ENCODE measurements at regions not wholly inside any gene's neighbourhood (a gene's known extent, or its start where the extent isn't known, plus 50 kb on each side); places are given as distances from the start of the nearest gene placed in this dataset.

DNA sequence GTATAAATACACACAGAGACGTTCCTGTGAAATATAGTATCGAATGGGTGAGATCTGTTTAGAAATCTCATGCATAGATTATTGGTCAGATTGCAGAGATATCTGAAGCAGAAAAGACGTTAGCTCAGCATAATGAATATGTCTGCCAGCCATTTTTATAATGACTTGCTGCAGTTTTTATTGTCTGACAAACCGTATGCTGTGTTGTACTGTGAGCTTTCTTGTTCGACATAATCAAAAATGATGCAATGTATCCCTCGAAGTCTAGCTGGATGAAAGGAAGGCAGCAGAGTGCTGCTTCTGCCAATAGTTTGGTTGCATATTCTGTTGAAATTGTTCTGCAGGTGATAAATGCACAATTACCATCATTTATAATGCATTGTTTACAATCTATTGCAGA is 514.9 kb upstream of the ARRDC3 start:
- DNase-seq = no peak
- Mint-ChIP-seq H3K36me3 (no peaks in the 10 kb centered on the region), H3K9me3 (peaks cover 4 to 18% (median 5%) of the 10 kb centered on the region in 6 donors), H3K27me3 (ENCODE audit: low read depth in 3 of 3) (peaks cover 0 to 3% (median 0%) of the 10 kb centered on the region in 3 donors), H3K27ac (no peak overlapping the region), H3K4me1 (no peaks in the 10 kb centered on the region), H3K4me3 (no peak overlapping the region)

DNA sequence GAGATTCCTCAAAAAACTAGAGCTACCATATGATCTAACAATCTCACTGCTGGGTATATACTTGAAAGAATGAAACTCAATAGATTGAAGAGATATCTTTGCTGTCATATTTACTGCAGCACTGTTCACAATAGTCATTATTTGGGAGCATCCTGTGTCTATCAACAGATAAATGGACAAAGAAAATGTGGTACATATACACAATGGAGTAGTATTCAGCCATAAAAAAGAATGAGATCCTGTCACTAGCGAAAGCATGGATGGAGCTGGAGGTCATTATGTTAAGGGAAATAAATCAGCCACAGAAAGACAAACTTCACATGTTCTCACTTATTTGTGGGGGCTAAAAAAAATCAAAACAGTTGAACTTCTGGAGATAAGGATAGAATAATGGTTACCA is 505.7 kb upstream of the ARRDC3 start:
- no peak overlapping the region for H3K4me3 Mint-ChIP-seq
- no peak for DNase-seq
- no peaks in the 10 kb centered on the region for H3K27me3 Mint-ChIP-seq (ENCODE audit: low read depth in 3 of 3)
- H3K27ac Mint-ChIP-seq = no peak overlapping the region
- no peaks in the 10 kb centered on the region for H3K4me1 Mint-ChIP-seq
- no peaks in the 10 kb centered on the region for H3K36me3 Mint-ChIP-seq
- H3K9me3 Mint-ChIP-seq = peaks cover 2 to 23% (median 6%) of the 10 kb centered on the region in 6 donors

DNA sequence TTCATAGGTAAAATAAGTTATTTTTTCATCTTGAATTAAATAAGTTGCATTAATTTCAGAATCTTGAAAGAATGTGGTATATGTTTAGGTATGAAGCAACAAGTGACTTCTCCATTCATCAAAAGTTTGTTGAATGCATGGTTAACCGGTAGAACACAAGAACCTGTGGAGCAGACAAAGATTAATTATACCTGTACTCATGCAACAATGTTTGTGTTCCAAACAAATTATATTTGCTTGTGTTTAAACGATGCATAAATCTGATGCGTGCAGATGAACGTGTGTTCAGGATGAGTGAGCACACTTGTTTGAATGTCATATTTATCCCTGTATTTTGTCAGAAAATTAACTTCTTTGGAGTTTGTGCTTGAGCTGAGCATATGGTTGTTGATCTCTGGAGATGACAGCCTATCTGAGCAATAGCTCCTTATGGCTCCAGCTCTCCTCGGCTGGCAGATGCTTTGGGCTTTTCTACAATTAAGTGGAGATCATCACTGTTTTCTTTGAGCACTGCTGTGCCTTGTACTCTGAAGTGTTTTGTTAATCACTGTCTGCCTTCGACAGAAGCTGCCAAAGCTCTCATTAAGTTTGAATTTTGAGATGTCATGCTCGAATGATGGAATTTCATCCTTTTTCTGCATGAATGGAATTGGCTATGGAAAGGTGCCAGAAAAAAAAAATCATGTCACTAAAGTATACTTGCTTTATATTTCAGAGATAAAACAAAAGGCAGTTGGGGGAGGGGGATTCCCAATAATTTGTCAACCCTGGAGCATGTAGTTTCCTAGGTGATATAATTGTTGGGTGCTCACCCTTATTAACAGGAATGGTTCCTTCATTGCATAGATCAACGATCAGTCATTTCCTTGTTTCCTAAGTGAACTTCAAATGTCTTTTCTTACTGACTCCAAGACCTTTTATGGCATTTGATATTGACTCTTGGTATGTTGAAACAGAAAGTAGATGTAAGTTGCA is 502.5 kb upstream of the ARRDC3 start:
- no peaks in the 10 kb centered on the region for H3K27me3 Mint-ChIP-seq (ENCODE audit: low read depth in 3 of 3)
- H3K9me3 Mint-ChIP-seq = peaks cover 0 to 15% (median 8%) of the 10 kb centered on the region in 6 donors
- H3K27ac Mint-ChIP-seq = no peak overlapping the region
- no peak for DNase-seq
- H3K36me3 Mint-ChIP-seq = peaks cover 0 to 2% (median 0%) of the 10 kb centered on the region in 3 donors
- H3K4me1 Mint-ChIP-seq = no peaks in the 10 kb centered on the region
- H3K4me3 Mint-ChIP-seq = no peak overlapping the region

DNA sequence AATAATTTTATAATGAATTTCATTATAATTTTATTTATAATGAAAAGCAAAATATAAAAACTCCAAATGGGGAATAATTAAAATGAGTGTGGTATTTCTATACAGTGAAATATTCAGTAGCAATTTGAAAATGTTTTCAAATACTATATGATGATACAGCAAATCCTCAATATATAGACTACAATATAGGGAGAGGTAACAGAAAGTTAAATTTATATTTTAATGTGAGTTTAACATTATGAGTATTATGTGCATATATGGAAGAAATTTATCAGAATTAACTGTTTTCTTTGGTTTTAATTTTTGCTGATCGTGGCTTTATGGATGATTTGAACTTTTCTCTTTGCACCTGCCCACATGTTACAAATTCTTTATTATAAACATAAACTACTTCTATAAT is 500.9 kb upstream of the ARRDC3 start:
- no peaks in the 10 kb centered on the region for H3K27me3 Mint-ChIP-seq (ENCODE audit: low read depth in 3 of 3)
- no peak overlapping the region for H3K27ac Mint-ChIP-seq
- peaks cover 0 to 4% (median 0%) of the 10 kb centered on the region in 3 donors for H3K36me3 Mint-ChIP-seq
- peaks cover 0 to 24% (median 11%) of the 10 kb centered on the region in 6 donors for H3K9me3 Mint-ChIP-seq
- no peaks in the 10 kb centered on the region for H3K4me1 Mint-ChIP-seq
- DNase-seq = no peak
- H3K4me3 Mint-ChIP-seq = no peak overlapping the region

DNA sequence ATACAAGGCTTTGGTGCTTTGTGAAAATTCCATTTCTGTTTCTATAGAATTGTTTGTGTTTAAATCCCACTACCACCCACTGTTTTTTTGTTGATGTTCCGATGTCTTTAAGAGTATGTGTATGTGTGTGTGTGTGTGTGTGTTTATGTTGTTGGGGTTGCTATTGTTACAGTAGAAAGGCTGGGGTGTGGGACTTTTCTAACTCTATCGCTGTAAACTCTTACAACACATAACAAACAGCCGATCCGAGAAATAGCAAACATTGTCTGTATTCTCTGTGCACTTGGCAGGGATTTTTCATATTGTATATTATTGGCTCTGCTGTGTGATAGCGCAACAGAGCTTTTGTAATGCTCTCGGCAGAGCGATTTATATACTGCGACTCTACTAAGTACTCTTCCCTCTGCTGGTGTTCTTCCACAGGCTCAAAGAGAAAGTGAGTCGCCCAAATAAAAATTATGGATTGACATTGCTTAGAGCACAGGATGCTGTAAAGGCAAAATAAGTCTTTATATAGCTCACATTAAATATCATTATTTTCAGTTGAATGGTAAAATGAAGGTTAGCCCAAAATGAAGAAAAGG is 492.2 kb upstream of the ARRDC3 start:
- no peak for DNase-seq
- peaks cover 0 to 21% (median 6%) of the 10 kb centered on the region in 6 donors for H3K9me3 Mint-ChIP-seq
- no peaks in the 10 kb centered on the region for H3K36me3 Mint-ChIP-seq
- H3K4me1 Mint-ChIP-seq = no peaks in the 10 kb centered on the region
- H3K27ac Mint-ChIP-seq = no peak overlapping the region
- H3K4me3 Mint-ChIP-seq = no peak overlapping the region
- peaks cover 0 to 4% (median 2%) of the 10 kb centered on the region in 3 donors for H3K27me3 Mint-ChIP-seq (ENCODE audit: low read depth in 3 of 3)

DNA sequence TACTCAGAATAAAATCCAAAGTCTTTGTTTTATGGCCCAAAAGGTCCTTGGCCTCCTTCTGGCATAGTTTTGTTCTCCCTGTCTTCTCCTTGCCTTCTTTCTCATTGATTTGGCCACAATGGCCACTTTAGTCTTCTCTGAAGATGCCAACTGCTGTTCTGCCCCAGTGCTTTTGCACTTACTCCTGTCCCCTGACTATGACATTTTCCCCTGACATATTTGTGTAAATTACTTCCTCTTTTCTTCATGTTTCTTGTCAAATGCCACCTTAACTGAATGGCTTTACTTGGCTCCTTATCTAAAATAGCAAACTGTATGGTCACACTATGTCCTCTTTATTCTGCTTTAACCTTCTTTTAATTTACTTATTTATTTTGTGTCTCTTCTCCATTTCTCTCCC is 484.7 kb upstream of the ARRDC3 start:
- peaks cover 0 to 4% (median 0%) of the 10 kb centered on the region in 3 donors for H3K27me3 Mint-ChIP-seq (ENCODE audit: low read depth in 3 of 3)
- H3K27ac Mint-ChIP-seq = no peak overlapping the region
- H3K36me3 Mint-ChIP-seq = no peaks in the 10 kb centered on the region
- no peaks in the 10 kb centered on the region for H3K4me1 Mint-ChIP-seq
- H3K4me3 Mint-ChIP-seq = no peak overlapping the region
- DNase-seq = no peak
- H3K9me3 Mint-ChIP-seq = peaks cover 0 to 15% (median 5%) of the 10 kb centered on the region in 6 donors

DNA sequence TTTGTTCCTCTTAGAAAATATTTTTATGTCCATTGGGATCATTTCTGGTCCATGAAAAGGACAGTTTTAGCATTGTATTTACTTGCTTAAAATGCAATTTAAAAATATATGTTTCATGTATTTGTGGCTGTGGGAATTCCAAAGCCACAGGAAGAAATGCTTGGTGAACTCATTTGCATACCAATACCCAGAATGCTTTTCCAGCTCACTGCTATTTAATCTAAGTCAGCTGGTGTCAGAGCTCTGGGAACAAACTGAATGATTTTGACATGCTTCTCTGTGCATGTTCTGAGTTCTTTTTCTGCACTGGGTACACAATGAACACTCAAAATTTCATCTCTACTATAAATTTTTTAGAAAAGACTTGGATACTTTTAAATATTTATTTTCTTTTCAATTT is 482.8 kb upstream of the ARRDC3 start:
- no peak overlapping the region for H3K27ac Mint-ChIP-seq
- no peaks in the 10 kb centered on the region for H3K4me1 Mint-ChIP-seq
- peaks cover 0 to 22% (median 3%) of the 10 kb centered on the region in 6 donors for H3K9me3 Mint-ChIP-seq
- DNase-seq = no peak
- H3K36me3 Mint-ChIP-seq = no peaks in the 10 kb centered on the region
- H3K27me3 Mint-ChIP-seq (ENCODE audit: low read depth in 3 of 3) = peaks cover 0 to 4% (median 0%) of the 10 kb centered on the region in 3 donors
- H3K4me3 Mint-ChIP-seq = no peak overlapping the region

DNA sequence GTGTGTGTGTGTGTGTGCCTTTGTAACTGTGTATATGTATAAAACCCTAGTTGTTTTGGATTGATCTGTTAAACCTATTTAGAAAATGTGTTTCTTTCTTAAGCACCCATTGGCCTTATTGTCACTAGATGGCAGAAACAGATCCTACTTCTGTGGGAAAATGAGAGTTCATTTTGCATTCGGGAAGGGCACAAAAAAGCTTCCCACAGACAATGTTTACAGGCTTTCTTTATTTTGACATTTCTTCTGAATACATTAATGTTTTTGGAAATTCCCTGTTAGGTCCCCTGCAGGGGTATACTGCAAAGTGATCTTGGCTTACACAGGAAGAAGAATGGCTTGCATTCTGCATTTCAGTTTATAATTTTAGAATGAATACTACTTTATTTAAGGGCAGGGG is 481.8 kb upstream of the ARRDC3 start:
- Mint-ChIP-seq H3K27ac (no peak overlapping the region), H3K9me3 (peaks cover 0 to 17% (median 3%) of the 10 kb centered on the region in 6 donors), H3K4me1 (no peaks in the 10 kb centered on the region), H3K27me3 (ENCODE audit: low read depth in 3 of 3) (peaks cover 0 to 3% (median 0%) of the 10 kb centered on the region in 3 donors), H3K36me3 (no peaks in the 10 kb centered on the region), H3K4me3 (no peak overlapping the region)
- no peak for DNase-seq

DNA sequence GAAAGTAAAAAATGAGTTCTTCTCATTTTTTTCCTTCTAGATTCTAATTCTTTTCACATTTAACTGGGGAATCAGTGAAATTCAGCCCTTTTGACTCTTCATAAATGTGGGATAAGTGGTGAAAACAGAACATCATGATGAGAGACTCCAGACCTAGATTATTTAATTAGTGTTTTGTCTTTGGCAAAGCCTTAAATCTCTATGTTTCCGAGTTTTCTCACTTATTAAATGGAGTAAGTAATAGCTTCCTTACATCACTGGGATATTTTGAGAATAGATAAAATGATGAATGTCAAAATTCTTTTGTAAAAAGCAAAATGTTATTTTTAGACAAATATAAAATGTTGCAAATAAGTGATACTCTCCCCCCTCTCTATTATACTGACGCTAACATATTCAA is 468.6 kb upstream of the ARRDC3 start:
- Mint-ChIP-seq H3K27me3 (ENCODE audit: low read depth in 3 of 3) (peaks cover 0 to 2% (median 2%) of the 10 kb centered on the region in 3 donors), H3K36me3 (no peaks in the 10 kb centered on the region), H3K4me1 (no peaks in the 10 kb centered on the region), H3K4me3 (no peak overlapping the region), H3K9me3 (peaks cover 0 to 4% (median 0%) of the 10 kb centered on the region in 6 donors), H3K27ac (no peak overlapping the region)
- no peak for DNase-seq

DNA sequence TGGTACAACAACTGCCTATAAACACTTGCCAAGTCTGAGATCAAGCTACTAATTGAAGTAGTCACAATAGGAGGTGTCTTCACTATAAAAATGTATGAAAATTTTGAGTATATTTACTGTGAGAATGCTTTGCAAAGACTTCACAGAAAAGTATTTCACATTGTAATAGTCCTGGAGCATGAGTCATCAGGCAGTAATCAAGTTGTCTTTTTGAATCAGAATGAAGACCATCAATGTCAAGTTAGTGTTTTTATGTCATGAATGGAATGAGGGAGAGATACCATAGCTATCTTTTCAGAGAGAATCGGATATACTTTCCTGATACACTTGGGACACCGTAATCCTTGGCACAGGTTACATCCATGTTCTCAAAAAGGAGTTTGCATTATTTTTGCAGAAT is 466.9 kb upstream of the ARRDC3 start:
- no peak for DNase-seq
- Mint-ChIP-seq H3K4me3 (no peak overlapping the region), H3K36me3 (no peaks in the 10 kb centered on the region), H3K9me3 (peaks cover 0 to 4% (median 0%) of the 10 kb centered on the region in 6 donors), H3K27me3 (ENCODE audit: low read depth in 3 of 3) (peaks cover 0 to 2% (median 2%) of the 10 kb centered on the region in 3 donors), H3K27ac (no peak overlapping the region), H3K4me1 (no peaks in the 10 kb centered on the region)

DNA sequence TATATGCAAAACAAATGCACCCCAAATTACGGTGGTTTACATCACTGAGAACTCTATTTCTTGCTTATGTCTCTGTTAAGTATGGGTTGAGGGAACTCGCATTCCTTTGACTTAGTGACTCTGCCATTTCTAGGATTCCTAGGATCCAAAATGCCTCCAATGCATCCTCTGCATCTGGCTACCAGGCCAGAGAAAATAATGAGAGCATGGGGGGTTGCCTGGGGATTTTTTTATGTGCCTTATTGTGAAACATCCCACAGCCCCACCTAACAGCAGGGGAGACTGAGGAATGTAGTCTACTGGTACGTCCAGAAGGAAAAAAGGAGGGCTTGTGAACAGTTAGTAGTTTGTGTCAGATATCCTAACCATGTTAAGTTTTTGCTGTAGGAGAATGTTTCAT is 466.0 kb upstream of the ARRDC3 start:
- H3K4me3 Mint-ChIP-seq = no peak overlapping the region
- peaks cover 0 to 2% (median 2%) of the 10 kb centered on the region in 3 donors for H3K27me3 Mint-ChIP-seq (ENCODE audit: low read depth in 3 of 3)
- H3K4me1 Mint-ChIP-seq = no peaks in the 10 kb centered on the region
- no peak overlapping the region for H3K27ac Mint-ChIP-seq
- no peaks in the 10 kb centered on the region for H3K36me3 Mint-ChIP-seq
- H3K9me3 Mint-ChIP-seq = peaks cover 0 to 4% (median 0%) of the 10 kb centered on the region in 6 donors
- no peak for DNase-seq

DNA sequence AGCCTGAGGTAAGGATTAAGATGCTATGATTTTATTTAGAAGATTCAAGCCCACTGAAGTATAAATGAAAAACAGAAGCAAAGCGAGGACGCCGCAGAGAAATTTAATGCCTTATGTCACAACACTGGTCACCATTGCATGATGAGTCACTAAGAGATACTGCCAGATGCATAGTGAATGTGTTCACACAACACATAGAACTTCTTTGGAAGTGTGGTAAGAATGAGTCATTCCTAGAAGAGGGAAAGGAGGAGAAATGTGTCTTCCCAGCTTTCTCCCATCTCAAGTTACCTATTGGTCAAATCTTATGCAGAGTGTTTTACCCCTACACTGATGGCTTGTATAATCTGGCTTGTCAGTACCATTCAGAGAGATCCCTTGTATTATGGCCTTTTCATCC is 465.3 kb upstream of the ARRDC3 start:
- Mint-ChIP-seq H3K4me1 (no peaks in the 10 kb centered on the region), H3K27ac (no peak overlapping the region), H3K27me3 (ENCODE audit: low read depth in 3 of 3) (peaks cover 0 to 2% (median 2%) of the 10 kb centered on the region in 3 donors), H3K36me3 (no peaks in the 10 kb centered on the region), H3K9me3 (peaks cover 0 to 4% (median 0%) of the 10 kb centered on the region in 6 donors), H3K4me3 (no peak overlapping the region)
- DNase-seq = no peak

DNA sequence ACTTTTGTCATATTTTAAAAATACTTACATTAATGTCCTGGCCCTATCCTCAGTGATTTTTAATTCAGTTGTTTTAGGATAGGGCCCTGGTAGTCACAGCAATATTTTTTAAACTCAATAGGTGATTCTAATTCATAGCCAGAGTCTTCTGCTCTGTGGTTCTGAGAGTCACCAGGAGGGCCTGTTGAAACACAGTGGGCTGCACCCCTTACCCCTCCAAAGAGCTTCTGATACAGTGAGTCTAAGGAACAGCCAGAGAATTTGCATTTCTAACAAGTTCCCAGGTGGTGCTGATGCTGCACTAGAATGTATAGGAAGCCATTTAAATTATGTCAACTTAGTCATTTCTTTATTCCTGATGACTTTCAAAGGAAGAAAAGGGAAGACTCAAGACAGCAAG is 458.3 kb upstream of the ARRDC3 start:
- H3K9me3 Mint-ChIP-seq = peaks cover 0 to 2% (median 0%) of the 10 kb centered on the region in 6 donors
- H3K27ac Mint-ChIP-seq = no peak overlapping the region
- no peak for DNase-seq
- no peaks in the 10 kb centered on the region for H3K27me3 Mint-ChIP-seq (ENCODE audit: low read depth in 3 of 3)
- no peaks in the 10 kb centered on the region for H3K36me3 Mint-ChIP-seq
- H3K4me1 Mint-ChIP-seq = no peaks in the 10 kb centered on the region
- H3K4me3 Mint-ChIP-seq = no peak overlapping the region

DNA sequence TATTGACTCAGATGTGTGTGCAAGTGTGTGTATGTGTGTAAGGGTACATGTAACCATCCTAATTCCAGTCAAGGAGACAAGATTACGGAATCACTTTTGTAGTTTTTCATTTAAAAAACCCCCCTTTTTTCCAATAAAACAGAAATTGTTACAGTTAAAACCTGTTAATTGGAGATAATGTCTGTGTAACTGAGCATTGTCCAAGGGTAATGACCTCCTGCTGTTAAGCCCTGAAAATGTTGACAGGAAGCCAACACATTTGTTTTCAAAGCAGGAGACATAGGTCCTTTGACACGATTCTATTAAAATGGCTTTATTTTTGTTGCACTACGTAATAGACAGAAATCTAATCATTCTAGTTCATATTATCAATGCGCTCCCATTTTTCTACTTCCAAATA is 457.3 kb upstream of the ARRDC3 start:
- H3K4me1 Mint-ChIP-seq = no peaks in the 10 kb centered on the region
- H3K27ac Mint-ChIP-seq = no peak overlapping the region
- DNase-seq = no peak
- H3K4me3 Mint-ChIP-seq = no peak overlapping the region
- H3K36me3 Mint-ChIP-seq = no peaks in the 10 kb centered on the region
- H3K9me3 Mint-ChIP-seq = peaks cover 0 to 2% (median 0%) of the 10 kb centered on the region in 6 donors
- no peaks in the 10 kb centered on the region for H3K27me3 Mint-ChIP-seq (ENCODE audit: low read depth in 3 of 3)

All from immature natural killer cell (primary cell).